Hippocampal formation (tissue), 2 donors: ENCODE measurements at regions not wholly inside any gene's neighbourhood (a gene's known extent, or its start where the extent isn't known, plus 50 kb on each side); places are given as distances from the start of the nearest gene placed in this dataset.
"Not testable (repeated sequence)": the region's sequence is repeated elsewhere in the genome, so short reads cannot be mapped to it uniquely, and the experiment has no call there.

ENCODE experiments used
- DNase-seq, 2 donors: peaks; one replicate each; lab custom pipeline; 2025; lab: John Stamatoyannopoulos, UW

DNA sequence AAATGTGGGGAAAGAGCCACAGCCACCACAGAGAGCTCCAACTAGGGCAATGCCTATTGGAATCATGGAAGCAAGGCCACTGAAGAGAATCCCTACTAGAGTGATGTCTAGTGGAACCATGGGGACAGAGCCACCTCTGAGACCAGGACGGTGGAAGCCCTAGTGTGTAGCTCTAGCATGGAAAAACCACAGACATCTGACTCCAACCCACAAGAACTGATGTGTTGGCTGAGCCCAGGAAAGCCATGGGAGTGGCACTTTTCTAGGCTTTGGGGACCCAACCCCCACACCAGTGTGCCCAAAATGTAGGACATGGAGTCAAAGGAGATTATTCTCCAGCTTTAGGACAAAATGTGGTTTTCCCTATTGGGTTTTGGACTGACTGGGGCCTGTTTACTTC lies 721.9 kb downstream of the BRINP1 start:
- DNase-seq = no peak

- no peak for DNase-seq
Measured at GRCh38 chr9:118650417-118650816, 718.8 kb downstream of the BRINP1 start.

DNA sequence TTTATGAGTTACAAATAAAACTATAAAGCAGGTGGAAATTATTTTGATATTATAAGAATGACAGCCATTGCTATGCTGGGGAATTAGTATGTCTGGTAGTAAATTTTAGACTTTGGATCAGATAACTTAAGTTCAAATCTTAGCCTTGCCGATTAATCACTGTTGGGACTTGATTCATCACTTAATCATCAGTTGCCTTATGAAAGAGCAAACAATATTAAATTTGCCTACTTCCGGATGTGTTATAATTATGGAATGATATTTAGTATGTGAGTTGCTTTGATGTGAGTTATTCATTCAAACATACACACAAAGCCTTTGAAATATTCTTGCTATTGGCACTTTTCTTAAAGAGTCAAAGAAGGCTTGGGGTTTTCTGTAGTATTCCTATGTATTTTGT lies 717.7 kb downstream of the BRINP1 start:
- no peak for DNase-seq

- no peak for DNase-seq
Measured at GRCh38 chr9:118652258-118652657, 717.0 kb downstream of the BRINP1 start.

DNA sequence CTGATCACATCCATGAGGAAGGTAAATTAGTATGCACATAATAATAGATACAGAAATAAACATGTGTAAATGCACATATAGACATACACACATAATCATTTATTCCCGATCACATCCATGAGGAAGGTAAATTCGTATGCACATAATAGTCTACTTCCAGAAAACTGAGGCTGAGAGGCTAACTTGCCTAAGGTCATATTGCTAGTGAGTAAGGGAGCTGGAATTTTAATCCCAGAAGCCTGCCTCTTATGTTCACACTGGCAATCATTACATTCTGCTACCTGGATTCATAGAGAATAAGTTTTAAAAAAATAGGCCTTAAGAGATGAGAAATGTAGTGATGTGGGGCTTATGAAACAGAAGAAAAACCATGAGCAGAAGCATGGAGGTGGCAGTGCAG lies 716.3 kb downstream of the BRINP1 start:
- DNase-seq = no peak

- DNase-seq = no peak
Measured at GRCh38 chr9:118659011-118659410, 710.2 kb downstream of the BRINP1 start.

DNA sequence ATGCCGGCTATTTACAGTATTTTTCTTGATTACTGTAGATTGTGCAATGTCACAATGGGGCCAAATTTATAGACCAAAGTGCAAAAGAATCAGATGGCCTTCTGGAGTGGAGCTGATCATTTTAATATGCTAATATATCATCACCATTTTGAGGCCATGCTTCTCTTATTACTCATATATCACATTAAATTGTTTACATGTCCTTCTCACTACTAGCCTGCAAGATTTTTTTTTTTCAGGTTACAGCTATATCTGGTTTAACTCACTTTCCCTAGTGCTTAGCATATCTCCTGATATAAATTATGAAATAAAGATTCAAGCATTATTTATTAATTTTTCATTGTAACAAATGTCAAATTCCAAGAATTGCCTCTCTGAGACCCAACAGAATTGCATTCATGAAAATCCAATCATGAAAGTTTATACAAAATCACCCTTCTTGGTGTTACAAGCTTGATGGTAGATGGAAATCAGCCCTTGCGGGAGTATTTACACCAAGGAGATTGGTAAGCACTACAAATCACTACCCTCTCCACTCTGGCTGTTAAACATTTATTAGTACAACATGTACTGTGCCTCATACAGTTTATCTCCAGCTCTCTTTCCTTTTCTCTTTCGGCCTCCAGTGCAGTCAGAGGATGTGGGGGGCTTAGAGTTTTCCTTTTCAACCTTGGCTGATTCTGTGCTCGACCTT lies 703.9 kb downstream of the BRINP1 start:
- DNase-seq = no peak

- no peak for DNase-seq
Measured at GRCh38 chr9:118670011-118670953, 699.0 kb downstream of the BRINP1 start.

- no peak for DNase-seq
Measured at GRCh38 chr9:118674942-118675341, 694.3 kb downstream of the BRINP1 start.

GRCh38 chr9:118677936-118678653 lies 691.1 kb downstream of the BRINP1 start:
- DNase-seq = not testable (repeated sequence)

GRCh38 chr9:118686959-118687358 lies 682.3 kb downstream of the BRINP1 start:
- no peak for DNase-seq

GRCh38 chr9:118689280-118689679 lies 680.0 kb downstream of the BRINP1 start:
- no peak for DNase-seq

DNA sequence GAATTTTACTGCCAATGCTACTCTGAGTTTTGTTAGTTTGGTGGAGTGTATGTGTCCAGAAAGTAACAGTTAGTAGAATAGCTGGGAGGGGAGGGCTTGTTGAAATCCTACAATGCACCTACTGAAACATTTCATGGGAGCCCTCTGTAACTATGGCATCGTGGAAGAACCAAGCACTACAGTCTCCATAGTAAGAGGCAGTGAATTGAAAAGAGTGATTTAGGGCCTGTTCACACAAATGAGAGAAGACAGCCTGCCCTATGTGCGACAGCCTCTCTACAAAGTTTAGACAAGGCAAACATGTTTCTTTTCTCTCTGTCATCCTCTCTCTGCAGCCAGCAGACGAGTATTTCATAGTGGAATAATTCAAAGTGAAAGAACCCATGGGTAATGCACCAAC lies 676.6 kb downstream of the BRINP1 start:
- DNase-seq = no peak

DNA sequence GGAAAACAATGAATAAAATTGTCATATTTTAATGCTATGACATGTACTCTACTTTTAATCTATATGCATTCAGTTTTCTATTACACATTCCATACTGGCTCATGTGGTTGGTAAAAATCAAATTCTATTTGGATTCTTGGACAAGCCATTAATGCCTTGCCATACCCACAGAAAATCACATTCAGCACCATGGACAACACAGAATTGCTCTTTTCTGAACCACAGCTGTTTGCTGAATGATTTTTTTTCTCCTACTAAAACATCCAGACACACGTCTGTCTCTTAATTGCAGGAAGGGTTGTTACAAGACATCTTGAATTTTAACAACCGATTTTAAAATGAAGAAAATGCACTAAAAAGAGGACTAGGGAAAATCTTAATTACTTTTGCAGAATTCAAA lies 675.6 kb downstream of the BRINP1 start:
- no peak for DNase-seq

- not testable (repeated sequence) for DNase-seq
Measured at GRCh38 chr9:118695249-118695648, 674.0 kb downstream of the BRINP1 start.

DNA sequence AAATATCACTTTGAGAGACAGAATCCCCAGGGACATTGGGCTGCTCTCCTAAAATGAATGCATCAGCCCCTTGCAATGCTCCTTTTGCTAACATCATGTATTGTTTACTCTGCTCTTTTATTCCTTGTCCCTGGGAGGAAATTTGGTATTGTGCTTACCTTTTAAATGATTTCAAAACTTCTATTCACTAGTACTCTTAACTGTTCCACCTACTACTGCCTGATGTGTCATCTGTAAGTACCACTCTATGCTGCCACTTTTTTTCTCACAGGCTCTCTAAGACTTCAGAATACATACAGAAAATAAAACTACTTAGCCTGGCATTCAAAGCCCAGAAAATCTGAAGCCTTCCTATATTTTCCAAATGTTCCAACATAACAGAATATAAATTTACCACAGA lies 667.2 kb downstream of the BRINP1 start:
- no peak for DNase-seq

GRCh38 chr9:118711843-118712242 lies 657.4 kb downstream of the BRINP1 start:
- DNase-seq = no peak

- DNase-seq = no peak
Measured at GRCh38 chr9:118721276-118721675, 648.0 kb downstream of the BRINP1 start.

- DNase-seq = no peak
Measured at GRCh38 chr9:118721923-118722322, 647.3 kb downstream of the BRINP1 start.

DNA sequence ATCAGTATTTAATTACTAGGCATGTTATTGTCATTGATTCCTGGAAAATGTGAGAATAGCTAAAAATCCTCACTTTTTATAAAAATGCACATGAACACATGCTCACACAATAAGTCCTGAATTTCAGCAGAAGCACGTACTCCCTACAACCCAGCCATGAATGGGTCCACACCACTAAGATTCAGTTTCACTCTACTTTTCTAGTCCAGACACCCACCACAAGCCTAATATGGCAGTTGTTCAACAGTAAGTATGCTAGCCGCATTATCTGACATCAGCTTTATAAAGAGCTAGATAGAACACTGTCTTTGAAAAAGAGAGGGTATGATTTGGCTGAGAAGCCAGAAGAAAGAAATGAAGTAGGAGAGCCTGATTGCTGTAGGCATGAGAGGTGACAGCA lies 639.3 kb downstream of the BRINP1 start:
- DNase-seq = no peak

DNA sequence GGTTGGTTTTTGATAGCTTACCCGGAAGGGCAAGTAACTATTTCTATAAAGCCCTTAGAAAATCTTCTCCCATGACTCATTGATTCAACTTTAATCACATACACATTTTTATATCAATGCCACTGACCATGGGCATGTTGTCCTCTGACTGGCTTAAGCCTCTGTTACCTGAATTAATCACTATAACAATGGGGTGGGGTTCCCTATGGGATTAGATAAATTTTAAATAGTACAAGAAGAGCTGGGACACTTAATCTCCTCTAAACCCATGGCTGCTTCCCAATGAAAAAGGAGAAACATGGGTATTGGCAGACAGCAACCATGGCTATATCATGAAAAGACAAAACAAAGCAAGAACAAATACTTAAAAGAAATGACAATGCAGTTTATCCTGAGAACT lies 636.2 kb downstream of the BRINP1 start:
- DNase-seq = no peak

DNA sequence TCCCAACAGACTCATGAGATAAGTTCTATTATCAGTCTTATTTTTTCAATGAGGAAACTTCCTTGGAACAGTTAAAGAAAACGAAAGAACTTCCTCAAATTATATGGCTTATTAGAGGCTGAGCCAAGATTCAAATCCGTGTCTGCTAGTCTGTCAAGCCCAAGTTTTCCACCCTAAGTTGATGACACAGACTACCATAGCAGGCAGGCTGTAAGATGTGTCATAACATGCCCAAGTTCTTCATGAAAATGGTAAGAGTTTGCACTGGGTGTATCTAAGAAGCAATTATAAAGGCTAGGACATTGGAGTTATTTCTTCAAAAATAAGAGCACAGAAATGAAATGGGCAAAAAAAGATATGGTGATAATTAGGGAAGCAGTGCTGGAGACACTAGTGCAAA lies 634.5 kb downstream of the BRINP1 start:
- no peak for DNase-seq

DNA sequence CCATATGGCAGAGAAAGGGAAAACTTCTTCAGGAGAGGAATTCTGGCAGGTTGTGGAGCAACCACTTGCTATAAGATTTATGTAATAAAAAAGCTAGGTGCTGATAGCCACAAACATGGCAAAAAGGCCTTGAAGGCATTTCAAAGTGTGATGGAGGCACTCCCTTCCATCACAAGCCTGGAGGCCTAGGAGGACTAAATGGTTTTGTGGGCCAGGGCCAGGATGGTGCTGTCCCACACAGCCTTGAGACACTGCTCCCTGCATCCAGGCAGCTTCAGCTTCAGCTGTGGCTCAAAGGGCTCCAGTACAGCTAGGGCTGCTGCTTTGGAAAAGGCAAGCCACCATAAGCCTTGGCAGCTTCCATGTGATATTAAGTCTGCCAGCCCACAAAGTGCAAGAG lies 632.8 kb downstream of the BRINP1 start:
- DNase-seq = no peak
